WERI-Rb-1 (cell line): ENCODE measurements at regions not wholly inside any gene's neighbourhood (a gene's known extent, or its start where the extent isn't known, plus 50 kb on each side); places are given as distances from the start of the nearest gene placed in this dataset.

Experiments used
- DNase-seq: peaks from one replicate; pipeline ENCODE4 v3.0.0-alpha.2; 2020
- H3K27ac ChIP-seq: fragments of 250-450 bp; sonication (Bioruptor Pico); 2 replicates; pipeline ENCODE4 v1.5.1; 2020; ENCODE audit warnings: mild to moderate bottlenecking, moderate library complexity
- H3K27me3 ChIP-seq: fragments of 250-450 bp; sonication (Bioruptor Pico); 2 replicates; pipeline ENCODE4 v1.5.1; 2021; ENCODE audit warnings: mild to moderate bottlenecking, low read depth, moderate library complexity; ENCODE audit not compliant: insufficient read depth, severe bottlenecking
- H3K36me3 ChIP-seq: fragments of 250-450 bp; sonication (Bioruptor Pico); 2 replicates; pipeline ENCODE4 v1.5.1; 2020; ENCODE audit warnings: mild to moderate bottlenecking, moderate library complexity
- H3K4me3 ChIP-seq: 2 replicates; pipeline ENCODE4 v1.5.1; 2011; ENCODE audit warnings: low read depth, mild to moderate bottlenecking, control low read depth, low read length
- H3K9me3 ChIP-seq: fragments of 250-450 bp; sonication (Bioruptor Pico); 2 replicates; pipeline ENCODE4 v1.5.1; 2021; ENCODE audit warnings: mild to moderate bottlenecking, moderate library complexity; ENCODE audit not compliant: severe bottlenecking
- CTCF ChIP-seq: IDR thresholded peaks from 2 replicates; pipeline ENCODE4 v1.5.1; 2011; ENCODE audit warnings: low read depth, mild to moderate bottlenecking, control low read depth, inconsistent platforms, low read length

GRCh38 chr1:2879591-2879990 lies 78.1 kb upstream of the TTC34 start:
- no peaks in the 10 kb centered on the region for H3K36me3 ChIP-seq
- H3K27me3 ChIP-seq: peaks cover 21% of the 10 kb centered on the region
- no peak overlapping the region for H3K4me3 ChIP-seq
- H3K27ac ChIP-seq: no peak overlapping the region
- TF ChIP-seq CTCF: no peak
- H3K9me3 ChIP-seq: no peaks in the 10 kb centered on the region
- DNase-seq: no peak

- Histone ChIP-seq H3K9me3 (no peaks in the 10 kb centered on the region), H3K4me3 (no peak overlapping the region), H3K36me3 (no peaks in the 10 kb centered on the region), H3K27me3 (peaks cover 18% of the 10 kb centered on the region), H3K27ac (no peak overlapping the region)
- no peak for TF ChIP-seq CTCF
- no peak for DNase-seq
Measured at GRCh38 chr1:2880086-2880485, 78.6 kb upstream of the TTC34 start.

- H3K9me3 ChIP-seq: no peaks in the 10 kb centered on the region
- H3K27me3 ChIP-seq: peaks cover 10% of the 10 kb centered on the region
- H3K36me3 ChIP-seq: no peaks in the 10 kb centered on the region
- no peak overlapping the region for H3K4me3 ChIP-seq
- DNase-seq: no peak
- no peak overlapping the region for H3K27ac ChIP-seq
- TF ChIP-seq CTCF: no peak
Measured at GRCh38 chr1:2880812-2881295, 79.4 kb upstream of the TTC34 start.

GRCh38 chr1:2881556-2881955 lies 80.1 kb upstream of the TTC34 start:
- no peak overlapping the region for H3K27ac ChIP-seq
- no peak overlapping the region for H3K4me3 ChIP-seq
- no peak for DNase-seq
- H3K9me3 ChIP-seq: no peaks in the 10 kb centered on the region
- TF ChIP-seq CTCF: no peak
- peaks cover 3% of the 10 kb centered on the region for H3K27me3 ChIP-seq
- H3K36me3 ChIP-seq: no peaks in the 10 kb centered on the region

- Histone ChIP-seq H3K36me3 (no peaks in the 10 kb centered on the region), H3K27ac (no peak overlapping the region), H3K4me3 (no peak overlapping the region), H3K9me3 (no peaks in the 10 kb centered on the region), H3K27me3 (no peaks in the 10 kb centered on the region)
- no peak for DNase-seq
- no peak for TF ChIP-seq CTCF
Measured at GRCh38 chr1:2882966-2883696, 81.6 kb upstream of the TTC34 start.

- no peak for DNase-seq
- Histone ChIP-seq H3K4me3 (no peak overlapping the region), H3K27ac (no peak overlapping the region), H3K9me3 (no peaks in the 10 kb centered on the region), H3K27me3 (no peaks in the 10 kb centered on the region), H3K36me3 (no peaks in the 10 kb centered on the region)
- no peak for TF ChIP-seq CTCF
Measured at GRCh38 chr1:2885001-2885400, 83.5 kb upstream of the TTC34 start.
